Gastrocnemius medialis (tissue), 4 donors: ENCODE measurements at regions not wholly inside any gene's neighbourhood (a gene's known extent, or its start where the extent isn't known, plus 50 kb on each side); places are given as distances from the start of the nearest gene placed in this dataset.
"Not testable (repeated sequence)": the region's sequence is repeated elsewhere in the genome, so short reads cannot be mapped to it uniquely, and the experiment has no call there.

Source experiments
- ATAC-seq, 2 donors: fragments of 150-250 bp; one replicate each; pipeline ENCODE4 v1.9.1; 2016
- DNase-seq, 2 donors: peaks; one replicate each; pipeline ENCODE4 v3.0.0-alpha.2; 2019
- H3K27ac ChIP-seq, 4 donors: fragments of 200-600 bp; sonication (generic); 1 replicate in 1 of 4; 2 replicates in 3 of 4; pipeline ENCODE4 v1.5.1; 2016 to 2018; ENCODE audit warnings: mild to moderate bottlenecking in 2 of 4, moderate library complexity in 1 of 4
- H3K27me3 ChIP-seq, 3 donors: fragments of 200-600 bp; sonication (generic) in 2 of 3; 1 replicate in 1 of 3; 2 replicates in 2 of 3; pipeline versions ENCODE4 v1.5.1 to v1.6.0; 2016 to 2019; ENCODE audit warnings: mild to moderate bottlenecking in 1 of 3, moderate library complexity in 1 of 3
- H3K36me3 ChIP-seq, 2 donors: fragments of 200-600 bp; sonication (generic) in 1 of 2; one replicate each; pipeline ENCODE4 v1.5.1; 2017 to 2018
- H3K4me1 ChIP-seq, 2 donors: fragments of 200-600 bp; sonication (generic) in 1 of 2; one replicate each; pipeline ENCODE4 v1.5.1; 2016 to 2017; ENCODE audit warnings: mild to moderate bottlenecking in 2 of 2
- H3K4me3 ChIP-seq, 4 donors: fragments of 200-600 bp; sonication (generic) in 3 of 4; 1 replicate in 1 of 4; 2 replicates in 3 of 4; pipeline ENCODE4 v1.5.1; 2016 to 2019; ENCODE audit warnings: mild to moderate bottlenecking in 2 of 4
- H3K9me3 ChIP-seq, 3 donors: fragments of 200-600 bp; sonication (generic) in 2 of 3; 1 replicate in 1 of 3; 2 replicates in 2 of 3; pipeline ENCODE4 v1.5.1; 2016 to 2019
- POLR2A ChIP-seq, 2 donors: fragments of 450-650 bp; IDR thresholded peaks; one replicate each; pipeline ENCODE4 v1.6.1; 2017; ENCODE audit warnings: antibody characterized with exemption in 2 of 2, mild to moderate bottlenecking in 2 of 2, moderate library complexity in 2 of 2
- in situ Hi-C, 4 donors: fragments of 200-750 bp; cut with MboI; loops; one replicate each; pipeline versions ENCODE4 v1.15.0 to v1.8.0; 2017; ENCODE audit warnings: low sequenced_read_pairs in 4 of 4
- intact Hi-C: fragments of 100-400 bp; cut with DNase I; formaldehyde crosslinking; loops from one replicate; pipeline ENCODE4 v1.15.1; 2023; ENCODE audit warnings: low total_unique reads
- TF ChIP-seq, protein P1 (sequence below), 5 experiments: fragments of 450-650 bp in 3 of 5; fragments of 200-600 bp in 2 of 5; sonication (generic) in 2 of 5; IDR thresholded peaks in 4 of 5; conservative IDR thresholded peaks in 1 of 5; 1 replicate in 4 of 5; 2 replicates in 1 of 5; pipeline ENCODE4 v1.5.1; 2016 to 2019; ENCODE audit warnings: antibody characterized with exemption in 5 of 5, mild to moderate bottlenecking in 3 of 5, moderate library complexity in 3 of 5

DNA sequence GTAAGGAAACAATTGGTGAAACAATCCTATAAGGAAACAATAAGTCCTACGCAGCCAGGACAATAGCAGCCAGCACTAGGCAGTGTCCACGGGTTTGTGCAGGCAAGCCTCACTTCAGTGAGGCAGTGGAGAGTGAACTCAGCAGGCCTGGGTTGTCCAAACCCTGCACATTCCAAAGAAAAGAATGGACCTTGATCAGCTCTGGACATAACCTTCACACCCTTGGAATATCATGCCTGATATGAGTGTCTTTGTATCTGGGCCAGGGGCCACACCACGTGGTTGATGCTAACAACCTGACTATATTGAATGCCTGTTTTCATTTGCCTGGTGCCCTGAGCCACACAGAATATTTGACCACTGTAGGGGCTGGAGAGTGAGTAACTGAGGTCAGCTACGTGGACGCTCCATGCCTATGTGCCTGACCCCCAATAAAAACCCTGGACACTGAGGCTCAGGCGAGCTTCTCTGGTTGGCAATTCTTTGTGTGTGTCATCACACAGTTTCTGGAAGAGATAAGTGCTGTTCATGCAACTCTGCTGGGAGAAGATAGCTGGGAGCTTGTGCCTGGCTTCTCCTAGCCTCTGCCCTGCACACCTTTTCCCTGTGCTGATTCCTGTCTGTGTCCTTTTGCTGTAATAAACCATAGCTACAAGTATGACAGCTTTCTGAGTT is 81.4 kb upstream of the NCOR2 start:
- TF ChIP-seq, protein P1, sequence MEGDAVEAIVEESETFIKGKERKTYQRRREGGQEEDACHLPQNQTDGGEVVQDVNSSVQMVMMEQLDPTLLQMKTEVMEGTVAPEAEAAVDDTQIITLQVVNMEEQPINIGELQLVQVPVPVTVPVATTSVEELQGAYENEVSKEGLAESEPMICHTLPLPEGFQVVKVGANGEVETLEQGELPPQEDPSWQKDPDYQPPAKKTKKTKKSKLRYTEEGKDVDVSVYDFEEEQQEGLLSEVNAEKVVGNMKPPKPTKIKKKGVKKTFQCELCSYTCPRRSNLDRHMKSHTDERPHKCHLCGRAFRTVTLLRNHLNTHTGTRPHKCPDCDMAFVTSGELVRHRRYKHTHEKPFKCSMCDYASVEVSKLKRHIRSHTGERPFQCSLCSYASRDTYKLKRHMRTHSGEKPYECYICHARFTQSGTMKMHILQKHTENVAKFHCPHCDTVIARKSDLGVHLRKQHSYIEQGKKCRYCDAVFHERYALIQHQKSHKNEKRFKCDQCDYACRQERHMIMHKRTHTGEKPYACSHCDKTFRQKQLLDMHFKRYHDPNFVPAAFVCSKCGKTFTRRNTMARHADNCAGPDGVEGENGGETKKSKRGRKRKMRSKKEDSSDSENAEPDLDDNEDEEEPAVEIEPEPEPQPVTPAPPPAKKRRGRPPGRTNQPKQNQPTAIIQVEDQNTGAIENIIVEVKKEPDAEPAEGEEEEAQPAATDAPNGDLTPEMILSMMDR (IDR thresholded peaks at IDR 0.05 in 4 of 5, conservative IDR thresholded peaks at IDR 0.05 in 1 of 5), result no peak
- TF ChIP-seq POLR2A (IDR thresholded peaks at IDR 0.05), result no peak
- ATAC-seq, result no peak
- Histone ChIP-seq H3K27me3 (no peaks in the 10 kb centered on the region), H3K4me1 (peaks cover 8 to 10% of the 10 kb centered on the region in 2 donors), H3K27ac (no peak overlapping the region), H3K9me3 (no peaks in the 10 kb centered on the region), H3K4me3 (no peak overlapping the region), H3K36me3 (no peaks in the 10 kb centered on the region)
- intact Hi-C loops, result no loop called here
- no peak for DNase-seq
- in situ Hi-C loops, result no loop called here

DNA sequence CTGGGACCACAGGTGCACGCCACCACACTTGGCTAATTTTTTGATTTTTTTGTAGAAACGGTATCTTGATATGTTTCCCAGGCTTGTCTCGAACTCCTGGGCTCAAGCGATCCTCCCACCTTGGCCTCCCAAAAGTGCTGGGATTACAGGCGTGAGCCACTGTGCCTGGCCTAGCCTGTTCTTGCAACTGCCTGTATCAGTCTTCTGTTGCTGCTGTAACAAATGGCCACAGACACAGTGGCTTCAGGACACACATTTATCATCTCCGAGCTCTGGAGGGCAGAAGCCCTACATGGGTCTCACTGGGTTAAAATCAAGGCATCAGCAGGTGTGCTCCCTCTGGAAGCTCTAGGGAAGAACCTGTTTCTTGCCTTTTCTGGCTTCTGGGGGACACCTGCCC is 79.9 kb upstream of the NCOR2 start:
- Histone ChIP-seq H3K4me1 (peaks cover 7 to 10% of the 10 kb centered on the region in 2 donors), H3K27me3 (no peaks in the 10 kb centered on the region), H3K4me3 (no peak overlapping the region), H3K27ac (no peak overlapping the region), H3K36me3 (no peaks in the 10 kb centered on the region), H3K9me3 (no peaks in the 10 kb centered on the region)
- in situ Hi-C loops (no loop called here), intact Hi-C loops (no loop called here)
- TF ChIP-seq, protein P1 (IDR thresholded peaks at IDR 0.05 in 4 of 5, conservative IDR thresholded peaks at IDR 0.05 in 1 of 5), result no peak
- no peak for TF ChIP-seq POLR2A (IDR thresholded peaks at IDR 0.05)
- ATAC-seq (no peak), DNase-seq (no peak)

DNA sequence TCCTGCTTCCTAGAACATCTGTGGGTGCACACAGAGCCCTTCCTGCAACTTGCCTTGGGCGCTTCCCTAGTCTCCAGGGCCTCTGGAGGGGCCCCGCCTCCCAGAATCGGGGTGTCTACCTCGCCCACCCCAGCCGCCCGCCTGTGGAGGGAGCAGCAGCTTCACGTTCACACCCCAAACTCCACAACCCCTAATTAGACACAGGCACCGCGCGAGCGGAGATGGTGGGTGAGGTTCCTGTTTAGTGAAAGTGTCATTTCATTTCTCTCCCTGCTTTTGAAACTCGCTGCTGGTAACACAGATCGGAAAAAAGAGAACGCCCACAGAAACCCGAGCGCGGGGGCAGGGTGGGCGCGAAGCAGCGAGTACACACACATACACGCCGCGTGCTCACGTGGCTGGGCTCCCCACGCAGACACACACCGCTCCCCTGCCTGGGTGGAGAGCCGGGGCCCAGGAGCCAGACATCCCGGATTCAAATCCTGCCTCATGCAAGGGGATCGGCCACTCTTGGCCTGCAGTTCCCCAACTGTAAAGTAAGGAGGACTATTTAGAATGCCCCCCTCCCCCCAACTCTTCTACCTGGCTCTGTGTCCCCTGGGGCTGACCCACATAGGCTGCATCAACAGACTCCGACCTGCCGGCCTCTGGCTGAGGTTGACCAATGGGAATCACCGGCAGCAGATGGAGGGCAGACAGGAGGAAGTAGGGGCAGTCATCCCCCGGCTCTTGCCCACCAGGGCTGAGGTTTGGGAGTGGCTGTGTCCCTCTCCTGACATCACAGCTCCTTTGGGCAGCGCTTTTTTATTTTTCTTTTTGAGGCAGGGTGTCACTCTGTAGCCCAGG is 79.2 kb upstream of the NCOR2 start:
- DNase-seq, result no peak
- H3K9me3 ChIP-seq, result no peaks in the 10 kb centered on the region
- H3K27ac ChIP-seq, result no peak overlapping the region
- peaks cover 0 to 10% of the 10 kb centered on the region in 2 donors for H3K4me1 ChIP-seq
- intact Hi-C loops, result no loop called here
- ATAC-seq, result no peak
- in situ Hi-C loops, result no loop called here
- no peaks in the 10 kb centered on the region for H3K27me3 ChIP-seq
- TF ChIP-seq, protein P1 (IDR thresholded peaks at IDR 0.05 in 4 of 5, conservative IDR thresholded peaks at IDR 0.05 in 1 of 5), result no peak
- no peak for TF ChIP-seq POLR2A (IDR thresholded peaks at IDR 0.05)
- H3K36me3 ChIP-seq, result no peaks in the 10 kb centered on the region
- H3K4me3 ChIP-seq, result no peak overlapping the region

DNA sequence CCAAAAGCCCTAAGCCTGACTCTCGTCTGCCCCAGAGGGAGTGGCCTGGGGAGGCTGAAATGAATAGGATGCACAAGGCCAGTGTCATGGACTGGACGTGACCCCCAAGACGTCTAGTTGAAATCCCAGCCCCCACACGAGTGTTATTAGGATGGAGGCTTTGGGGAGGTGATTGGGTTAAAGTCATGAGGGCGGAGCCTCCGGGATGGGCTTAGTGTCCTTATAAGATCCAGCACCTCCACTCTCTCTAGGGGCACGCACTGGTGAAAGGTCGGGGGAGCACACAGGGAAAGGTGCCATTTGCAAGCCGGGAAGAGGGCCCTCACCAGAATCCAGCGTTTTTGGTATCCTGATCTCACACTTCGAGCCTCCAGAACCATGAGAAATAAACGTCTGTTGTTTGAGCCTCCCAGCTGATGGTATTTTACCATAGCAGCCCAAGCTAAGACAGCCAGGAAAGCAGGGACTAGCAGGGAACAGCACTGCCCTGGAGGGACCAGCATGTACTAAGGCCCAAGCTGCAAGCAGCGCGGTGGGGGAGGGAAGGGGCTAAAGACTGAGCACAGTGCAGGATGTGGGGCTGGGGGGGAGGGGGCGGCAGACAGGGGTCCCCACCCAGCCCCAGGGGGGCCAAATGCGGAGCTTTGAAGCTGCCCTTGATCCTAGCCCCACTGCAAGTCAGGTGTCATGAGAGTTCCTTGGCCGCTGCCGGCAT is 78.3 kb upstream of the NCOR2 start:
- DNase-seq (no peak), ATAC-seq (no peak)
- intact Hi-C loops (no loop called here), in situ Hi-C loops (no loop called here)
- H3K4me1 ChIP-seq, result peaks cover 0 to under 1% of the 10 kb centered on the region in 2 donors
- H3K27me3 ChIP-seq, result no peaks in the 10 kb centered on the region
- H3K27ac ChIP-seq, result no peak overlapping the region
- no peak overlapping the region for H3K4me3 ChIP-seq
- TF ChIP-seq POLR2A (IDR thresholded peaks at IDR 0.05), result no peak
- TF ChIP-seq, protein P1 (IDR thresholded peaks at IDR 0.05 in 4 of 5, conservative IDR thresholded peaks at IDR 0.05 in 1 of 5), result no peak
- H3K36me3 ChIP-seq, result no peaks in the 10 kb centered on the region
- no peaks in the 10 kb centered on the region for H3K9me3 ChIP-seq

DNA sequence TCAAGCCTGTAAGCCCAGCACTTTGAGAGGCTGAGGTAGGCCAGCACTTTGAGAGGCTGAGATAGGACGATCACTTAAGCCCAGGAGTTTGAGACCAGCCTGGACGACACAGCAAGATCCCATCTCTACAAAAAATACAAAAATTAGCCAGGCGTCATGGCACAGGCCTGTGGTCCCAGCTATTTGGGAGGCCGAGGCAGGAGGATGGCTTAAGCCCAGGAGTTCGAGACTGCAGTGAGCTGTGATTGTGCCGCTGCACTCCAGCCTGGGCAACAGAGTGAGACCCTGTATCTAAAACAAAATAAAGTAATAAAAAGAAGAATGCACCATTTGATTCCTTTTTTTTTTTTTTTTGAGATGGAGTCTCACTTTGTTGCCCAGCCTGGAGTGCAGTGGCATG is 76.4 kb upstream of the NCOR2 start:
- H3K4me3 ChIP-seq, H3K9me3 ChIP-seq, in situ Hi-C loops, intact Hi-C loops, ATAC-seq, H3K27ac ChIP-seq, DNase-seq, H3K27me3 ChIP-seq, H3K4me1 ChIP-seq, H3K36me3 ChIP-seq: not testable (repeated sequence)
